Psoas muscle (tissue), 7 donors: ENCODE measurements at regions not wholly inside any gene's neighbourhood (a gene's known extent, or its start where the extent isn't known, plus 50 kb on each side); places are given as distances from the start of the nearest gene placed in this dataset.
"Not testable (repeated sequence)": the region's sequence is repeated elsewhere in the genome, so short reads cannot be mapped to it uniquely, and the experiment has no call there.

Experiments used
- ATAC-seq, 4 donors: fragments of 200-7000 bp; cut with Tn5 transposase; one replicate each; pipeline ENCODE4 v1.9.1; 2020; ENCODE audit warnings: moderate library complexity in 3 of 4, mild to moderate bottlenecking in 2 of 4
- DNase-seq, 2 donors: peaks; one replicate each; pipeline ENCODE4 v3.0.0-alpha.2; 2020
- H3K27ac ChIP-seq: fragments of 200-600 bp; one replicate; pipeline ENCODE4 v1.8.0; 2022
- H3K27me3 ChIP-seq, 3 donors: fragments of 200-600 bp in 1 of 3; one replicate each; pipeline versions ENCODE4 v1.6.1 to v1.8.0; 2013 to 2022; ENCODE audit warnings: low read length in 2 of 3, mild to moderate bottlenecking in 2 of 3, moderate library complexity in 1 of 3; ENCODE audit not compliant: insufficient read depth in 3 of 3
- H3K36me3 ChIP-seq, 2 donors: fragments of 200-600 bp in 1 of 2; one replicate each; pipeline versions ENCODE4 v1.6.1 to v1.8.0; 2013 to 2022; ENCODE audit warnings: low read depth in 1 of 2, mild to moderate bottlenecking in 1 of 2, moderate library complexity in 1 of 2; ENCODE audit not compliant: insufficient read depth in 1 of 2
- H3K4me1 ChIP-seq: fragments of 200-600 bp; one replicate; pipeline ENCODE4 v1.8.0; 2022
- H3K4me3 ChIP-seq: fragments of 200-600 bp; one replicate; pipeline ENCODE4 v1.8.0; 2022; ENCODE audit warnings: mild to moderate bottlenecking
- H3K9me3 ChIP-seq: fragments of 200-600 bp; one replicate; pipeline ENCODE4 v1.8.0; 2022
- WGBS, 3 donors: extraction: QIAGEN DNeasy Blood & Tissue Kit; methylation state at CpG; one replicate each; pipeline versions ENCODE4 v1.1.6 to v1.1.7; 2013; 5-methylcytosine and 5-hydroxymethylcytosine counted together
- intact Hi-C, 2 donors: fragments of 100-400 bp; cut with DNase I; formaldehyde crosslinking; loops; one replicate each; pipeline versions ENCODE4 v1.11.0 to v1.14.2; 2022
- TF ChIP-seq, protein P1 (sequence below): fragments of 200-600 bp; IDR thresholded peaks from one replicate; pipeline ENCODE4 v1.8.0; 2022; ENCODE audit warnings: antibody characterized with exemption
- donor health status: healthy with polysubstance abuse.
- donor health status: DM: no; HTN: no; CAD: no; lungs with moderate emphysema.
- donor health status: Bipolar disorder and iron deficiency.
- donor health status: healthy.
- donor health status: DM: yes; HTN: yes; CAD: no.
- donor health status: DM: no; HTN: no; CAD: no.
- donor health status: DM: yes; HTN: yes; CAD: no.

DNA sequence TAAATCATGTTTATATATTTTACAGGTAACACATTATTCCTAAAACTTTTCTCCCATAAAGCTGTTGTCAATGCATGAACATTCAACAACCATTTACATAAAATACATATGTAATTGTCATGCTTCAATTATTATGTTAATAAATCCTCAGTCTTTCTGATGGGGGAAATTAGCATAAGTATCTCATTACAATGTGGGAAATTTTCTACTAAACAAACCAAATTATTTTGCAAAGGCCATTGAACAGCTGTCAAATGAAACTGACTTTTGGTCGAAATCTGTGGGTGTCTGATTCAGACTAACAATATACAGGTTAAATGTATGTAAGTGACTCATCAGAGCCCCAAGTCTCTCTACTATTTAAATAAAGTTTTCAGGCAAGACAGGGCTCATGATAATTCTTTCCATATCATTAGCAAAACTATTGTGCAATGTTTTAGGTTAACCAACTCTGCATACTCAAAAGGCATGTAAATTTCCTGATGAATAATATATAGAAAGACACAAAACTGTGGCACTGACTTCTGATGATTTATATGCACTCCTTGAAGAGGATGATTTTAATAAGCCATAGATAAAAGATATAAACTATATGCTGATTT lies 795.3 kb upstream of the AADAT start:
- Histone ChIP-seq H3K27ac (no peak overlapping the region), H3K27me3 (no peaks in the 10 kb centered on the region), H3K36me3 (no peaks in the 10 kb centered on the region), H3K4me3 (no peak overlapping the region), H3K4me1 (no peaks in the 10 kb centered on the region), H3K9me3 (no peaks in the 10 kb centered on the region)
- 73 to 79% (median 74%) methylated on average over 1 of the region's 1 CpG for WGBS, 3 donors
- TF ChIP-seq, protein P1, sequence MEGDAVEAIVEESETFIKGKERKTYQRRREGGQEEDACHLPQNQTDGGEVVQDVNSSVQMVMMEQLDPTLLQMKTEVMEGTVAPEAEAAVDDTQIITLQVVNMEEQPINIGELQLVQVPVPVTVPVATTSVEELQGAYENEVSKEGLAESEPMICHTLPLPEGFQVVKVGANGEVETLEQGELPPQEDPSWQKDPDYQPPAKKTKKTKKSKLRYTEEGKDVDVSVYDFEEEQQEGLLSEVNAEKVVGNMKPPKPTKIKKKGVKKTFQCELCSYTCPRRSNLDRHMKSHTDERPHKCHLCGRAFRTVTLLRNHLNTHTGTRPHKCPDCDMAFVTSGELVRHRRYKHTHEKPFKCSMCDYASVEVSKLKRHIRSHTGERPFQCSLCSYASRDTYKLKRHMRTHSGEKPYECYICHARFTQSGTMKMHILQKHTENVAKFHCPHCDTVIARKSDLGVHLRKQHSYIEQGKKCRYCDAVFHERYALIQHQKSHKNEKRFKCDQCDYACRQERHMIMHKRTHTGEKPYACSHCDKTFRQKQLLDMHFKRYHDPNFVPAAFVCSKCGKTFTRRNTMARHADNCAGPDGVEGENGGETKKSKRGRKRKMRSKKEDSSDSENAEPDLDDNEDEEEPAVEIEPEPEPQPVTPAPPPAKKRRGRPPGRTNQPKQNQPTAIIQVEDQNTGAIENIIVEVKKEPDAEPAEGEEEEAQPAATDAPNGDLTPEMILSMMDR: no peak
- ATAC-seq (no peak), DNase-seq (no peak)
- intact Hi-C loops: no loop called here

DNA sequence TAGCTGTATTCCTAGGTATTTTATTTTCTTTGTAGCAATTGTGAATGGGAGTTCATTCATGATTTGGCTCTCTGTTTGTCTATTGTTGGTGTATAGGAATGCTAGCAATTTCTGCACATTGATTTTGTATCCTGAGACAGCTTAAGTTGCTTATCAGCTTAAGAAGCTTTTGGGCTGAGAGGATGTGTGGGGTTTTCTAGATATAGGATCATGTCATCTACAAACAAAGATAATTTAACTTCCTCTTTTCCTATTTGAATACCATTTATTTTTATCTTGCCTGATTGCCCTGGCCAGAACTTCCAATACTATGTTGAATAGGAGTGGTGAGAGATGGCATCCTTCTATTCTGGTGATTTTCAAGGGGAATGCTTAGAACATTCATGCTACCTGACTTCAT lies 791.9 kb upstream of the AADAT start:
- H3K27ac ChIP-seq, intact Hi-C loops, H3K4me1 ChIP-seq, H3K36me3 ChIP-seq, H3K27me3 ChIP-seq, H3K9me3 ChIP-seq, DNase-seq, ATAC-seq, H3K4me3 ChIP-seq: not testable (repeated sequence)

DNA sequence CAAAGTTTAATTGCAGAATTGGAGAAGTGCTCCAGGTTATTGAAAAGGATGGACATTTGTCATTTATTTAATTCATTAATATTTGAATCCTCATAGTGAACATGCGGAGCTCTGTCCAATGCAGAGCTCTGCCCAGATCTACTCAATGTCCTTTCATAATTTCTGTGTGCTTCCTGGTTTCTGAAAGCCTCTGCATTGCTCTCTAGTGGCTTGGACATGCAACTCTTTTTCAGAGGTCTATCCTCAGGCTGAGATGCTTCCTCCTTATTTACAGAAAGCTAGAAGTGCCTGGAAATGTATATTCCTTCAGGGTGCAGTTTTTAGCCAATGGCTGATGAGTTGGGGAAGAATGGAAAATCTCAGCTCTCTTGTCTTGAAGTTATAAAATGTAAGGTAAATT lies 786.1 kb upstream of the AADAT start:
- ATAC-seq: no peak
- intact Hi-C loops: no loop called here
- TF ChIP-seq, protein P1: no peak

DNA sequence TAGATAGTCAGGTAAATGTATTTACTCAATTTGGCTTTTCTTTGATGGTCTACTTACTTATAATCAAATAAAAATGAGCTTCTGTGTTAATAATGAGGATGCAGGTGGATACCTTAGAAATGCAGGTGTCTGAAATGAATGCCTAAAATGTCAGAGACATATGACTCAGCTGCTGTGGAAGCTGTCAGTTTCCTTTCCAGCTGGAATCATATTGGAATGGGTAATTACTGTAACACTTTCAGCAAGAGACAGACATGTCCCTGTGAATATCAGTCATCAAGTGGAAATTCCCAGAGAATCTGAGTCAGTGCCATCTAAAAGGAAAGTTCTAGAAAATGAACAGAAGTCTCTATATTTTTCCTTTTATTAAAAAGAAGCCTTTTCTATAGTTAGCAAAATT lies 783.0 kb upstream of the AADAT start:
- Histone ChIP-seq H3K27ac (no peak overlapping the region), H3K36me3 (no peaks in the 10 kb centered on the region), H3K9me3 (no peaks in the 10 kb centered on the region), H3K4me3 (no peak overlapping the region), H3K4me1 (no peaks in the 10 kb centered on the region), H3K27me3 (no peaks in the 10 kb centered on the region)
- ATAC-seq (no peak), DNase-seq (no peak)
- intact Hi-C loops: no loop called here
- TF ChIP-seq, protein P1: no peak

More for the DNA sequence above, 786.1 kb upstream of the AADAT start:
- 83 to 89% (median 85%) methylated on average over 1 of the region's 1 CpG for WGBS, 3 donors
- no peak for DNase-seq
- no peaks in the 10 kb centered on the region for H3K36me3 ChIP-seq
- no peaks in the 10 kb centered on the region for H3K9me3 ChIP-seq
- H3K4me1 ChIP-seq: no peaks in the 10 kb centered on the region
- H3K27me3 ChIP-seq: no peaks in the 10 kb centered on the region
- no peak overlapping the region for H3K27ac ChIP-seq
- no peak overlapping the region for H3K4me3 ChIP-seq

DNA sequence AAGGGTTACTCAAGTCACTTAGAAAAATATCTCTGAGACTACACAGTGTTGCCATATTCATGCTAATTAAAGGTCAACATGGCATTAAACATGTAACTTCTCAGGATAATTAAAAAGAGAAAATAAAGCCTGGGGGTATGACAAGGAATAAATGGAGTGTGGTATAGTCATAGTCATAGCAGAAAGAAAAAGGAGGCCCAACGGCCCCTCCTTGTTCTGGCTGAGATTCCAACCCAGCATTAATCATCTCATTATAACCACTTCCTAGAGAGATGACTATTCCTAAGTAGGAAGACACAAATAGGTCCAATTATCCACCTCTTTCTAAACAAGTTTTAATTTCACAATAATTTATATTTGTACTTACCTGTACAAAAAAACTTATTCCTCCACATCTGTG lies 778.4 kb upstream of the AADAT start:
- Histone ChIP-seq H3K9me3 (no peaks in the 10 kb centered on the region), H3K4me3 (no peak overlapping the region), H3K27ac (no peak overlapping the region), H3K4me1 (no peaks in the 10 kb centered on the region), H3K36me3 (no peaks in the 10 kb centered on the region), H3K27me3 (no peaks in the 10 kb centered on the region)
- 33 to 50% (median 36%) methylated on average over 1 of the region's 1 CpG for WGBS, 3 donors
- intact Hi-C loops: no loop called here
- TF ChIP-seq, protein P1: no peak
- DNase-seq (no peak), ATAC-seq (no peak)
